CD8-positive, alpha-beta memory T cell (primary cell): ENCODE measurements at regions not wholly inside any gene's neighbourhood (a gene's known extent, or its start where the extent isn't known, plus 50 kb on each side); places are given as distances from the start of the nearest gene placed in this dataset.

Source experiments
- CTCF ChIA-PET: fragments of 350-600 bp; sonication (Branson Sonifier 250); formaldehyde crosslinking; loops from one replicate; lab custom pipeline; 2021; ENCODE audit warnings: antibody characterized with exemption; lab: Charles Lee
- POLR2A ChIA-PET: fragments of 350-600 bp; sonication (Branson Sonifier 250); formaldehyde crosslinking; loops from one replicate; lab custom pipeline; 2021; ENCODE audit warnings: antibody characterized with exemption; lab: Charles Lee
- DNase-seq, 5 donors: peaks; one replicate each; pipeline versions ENCODE4 v3.0.0 to v3.0.0-alpha.2; 2020 to 2022; ENCODE audit warnings: mixed read lengths in 1 of 5
- H3K27ac ChIP-seq: one replicate; pipeline ENCODE4 v1.7.0; 2013; ENCODE audit warnings: low read depth, mild to moderate bottlenecking, low read length, moderate library complexity
- H3K27me3 ChIP-seq: 2 replicates; pipeline ENCODE4 v1.7.0; 2013; ENCODE audit warnings: low read length, mild to moderate bottlenecking; ENCODE audit not compliant: insufficient read depth, poor library complexity, severe bottlenecking
- H3K36me3 ChIP-seq: 2 replicates; pipeline ENCODE4 v1.7.0; 2013; ENCODE audit warnings: mild to moderate bottlenecking, low read length, moderate library complexity; ENCODE audit not compliant: insufficient read depth
- H3K4me1 ChIP-seq: 2 replicates; pipeline ENCODE4 v1.7.0; 2013; ENCODE audit warnings: mild to moderate bottlenecking, low read length, moderate library complexity; ENCODE audit not compliant: insufficient read depth
- H3K4me3 ChIP-seq: 2 replicates; pipeline ENCODE4 v1.7.0; 2013; ENCODE audit warnings: mild to moderate bottlenecking, low read length
- H3K9me3 ChIP-seq: 2 replicates; pipeline ENCODE4 v1.7.0; 2013; ENCODE audit warnings: mild to moderate bottlenecking, low read length
- H3K27ac Mint-ChIP-seq, 8 donors: one replicate each; pipeline ENCODE4 v1.8.0; 2020 to 2021; ENCODE audit warnings: mixed read lengths in 8 of 8, mild to moderate bottlenecking in 6 of 8, inconsistent platforms in 3 of 8, moderate library complexity in 3 of 8
- H3K27me3 Mint-ChIP-seq, 2 donors: one replicate each; pipeline ENCODE4 v1.8.0; 2020 to 2021; ENCODE audit warnings: mixed read lengths in 2 of 2, mild to moderate bottlenecking in 1 of 2, moderate library complexity in 1 of 2
- H3K36me3 Mint-ChIP-seq, 3 donors: one replicate each; pipeline ENCODE4 v1.8.0; 2020 to 2021; ENCODE audit warnings: mixed read lengths in 3 of 3, inconsistent platforms in 1 of 3, mild to moderate bottlenecking in 1 of 3
- H3K4me1 Mint-ChIP-seq, 3 donors: one replicate each; pipeline ENCODE4 v1.8.0; 2020 to 2021; ENCODE audit warnings: mixed read lengths in 3 of 3, inconsistent platforms in 1 of 3, mild to moderate bottlenecking in 1 of 3
- H3K4me3 Mint-ChIP-seq, 7 donors: one replicate each; pipeline ENCODE4 v1.8.0; 2020 to 2021; ENCODE audit warnings: mixed read lengths in 7 of 7, mild to moderate bottlenecking in 6 of 7, moderate library complexity in 4 of 7, inconsistent platforms in 2 of 7
- H3K9me3 Mint-ChIP-seq, 5 donors: one replicate each; pipeline ENCODE4 v1.8.0; 2020 to 2022; ENCODE audit warnings: mixed read lengths in 5 of 5, mild to moderate bottlenecking in 3 of 5, moderate library complexity in 2 of 5, inconsistent platforms in 1 of 5

- Histone ChIP-seq H3K27me3 (no peaks in the 10 kb centered on the region), H3K36me3 (no peaks in the 10 kb centered on the region), H3K27ac (no peak overlapping the region), H3K9me3 (no peaks in the 10 kb centered on the region), H3K4me1 (peaks cover 16% of the 10 kb centered on the region), H3K4me3 (no peak overlapping the region)
- Mint-ChIP-seq H3K36me3 (no peaks in the 10 kb centered on the region), H3K27me3 (peaks cover 5 to 24% of the 10 kb centered on the region in 2 donors), H3K9me3 (no peaks in the 10 kb centered on the region), H3K4me1 (peaks cover 17 to 18% (median 18%) of the 10 kb centered on the region in 3 donors), H3K4me3 (no peak overlapping the region), H3K27ac (no peak overlapping the region)
- no peak for DNase-seq
- POLR2A ChIA-PET: no interaction called here
- CTCF ChIA-PET: no interaction called here
These were observed 76.8 kb upstream of the GATA2 start for GRCh38 chr3:128569756-128570155.

GRCh38 chr3:128568602-128569490, 75.8 kb upstream of the GATA2 start:
- no peak overlapping the region for H3K4me3 ChIP-seq
- H3K4me1 Mint-ChIP-seq: peaks cover 17% of the 10 kb centered on the region in 3 donors
- H3K27me3 Mint-ChIP-seq: peaks cover 0 to 16% of the 10 kb centered on the region in 2 donors
- no peak overlapping the region for H3K27ac Mint-ChIP-seq
- no peak overlapping the region for H3K4me3 Mint-ChIP-seq
- no peak overlapping the region for H3K27ac ChIP-seq
- H3K9me3 Mint-ChIP-seq: no peaks in the 10 kb centered on the region
- H3K4me1 ChIP-seq: peaks cover 16% of the 10 kb centered on the region
- no peak for DNase-seq
- CTCF ChIA-PET: interaction anchor here (1.2 kb wide), 1 partner anchor 18 kb away, joined by 3 read pairs; no protein-coding TSS in a partner anchor
- POLR2A ChIA-PET: no interaction called here
- no peaks in the 10 kb centered on the region for H3K27me3 ChIP-seq
- no peaks in the 10 kb centered on the region for H3K36me3 Mint-ChIP-seq
- no peaks in the 10 kb centered on the region for H3K36me3 ChIP-seq
- H3K9me3 ChIP-seq: no peaks in the 10 kb centered on the region

DNA sequence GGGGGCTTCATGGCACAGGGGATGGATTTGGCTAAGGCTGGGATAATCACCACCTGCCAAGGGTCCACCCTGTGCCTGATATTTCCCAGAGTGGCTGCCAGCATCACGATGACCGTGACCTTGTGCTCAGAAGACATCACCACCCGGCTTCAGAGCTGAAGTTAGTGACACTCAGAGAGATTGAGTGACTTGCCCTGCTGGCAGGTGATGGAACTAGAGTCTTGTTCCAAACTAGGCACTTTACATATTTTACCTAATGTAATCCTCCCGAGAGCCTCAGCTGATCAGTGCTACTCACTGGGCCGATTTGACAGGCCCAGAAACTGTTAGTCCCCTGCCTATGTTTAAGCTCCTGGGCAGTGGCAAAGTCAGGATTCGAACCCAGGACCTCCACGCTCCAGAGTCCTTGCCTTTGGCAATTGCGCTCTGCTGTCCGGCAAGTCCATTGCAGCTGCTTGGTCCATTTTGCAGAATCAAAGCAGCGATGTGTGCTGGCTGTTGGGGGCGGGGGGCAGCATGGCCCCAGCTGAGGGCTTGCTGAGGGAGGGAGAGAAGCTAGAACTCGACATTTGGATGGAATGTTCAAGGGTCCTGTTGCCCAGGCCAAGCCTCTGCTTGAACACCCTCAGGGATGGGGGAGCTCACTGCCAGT, 74.8 kb upstream of the GATA2 start:
- H3K36me3 ChIP-seq: no peaks in the 10 kb centered on the region
- H3K27me3 ChIP-seq: no peaks in the 10 kb centered on the region
- no peak overlapping the region for H3K27ac Mint-ChIP-seq
- POLR2A ChIA-PET: no interaction called here
- H3K4me3 Mint-ChIP-seq: no peak overlapping the region
- H3K9me3 Mint-ChIP-seq: no peaks in the 10 kb centered on the region
- no peak overlapping the region for H3K27ac ChIP-seq
- no peak overlapping the region for H3K4me3 ChIP-seq
- H3K4me1 Mint-ChIP-seq: peaks cover 6 to 9% (median 7%) of the 10 kb centered on the region in 3 donors
- peaks cover 6% of the 10 kb centered on the region for H3K4me1 ChIP-seq
- no peaks in the 10 kb centered on the region for H3K9me3 ChIP-seq
- no peaks in the 10 kb centered on the region for H3K36me3 Mint-ChIP-seq
- peaks cover 0 to 17% of the 10 kb centered on the region in 2 donors for H3K27me3 Mint-ChIP-seq
- no peak for DNase-seq
- CTCF ChIA-PET: interaction anchor here (1.2 kb wide), 1 partner anchor 17 kb away, joined by 3 read pairs; no protein-coding TSS in a partner anchor

DNA sequence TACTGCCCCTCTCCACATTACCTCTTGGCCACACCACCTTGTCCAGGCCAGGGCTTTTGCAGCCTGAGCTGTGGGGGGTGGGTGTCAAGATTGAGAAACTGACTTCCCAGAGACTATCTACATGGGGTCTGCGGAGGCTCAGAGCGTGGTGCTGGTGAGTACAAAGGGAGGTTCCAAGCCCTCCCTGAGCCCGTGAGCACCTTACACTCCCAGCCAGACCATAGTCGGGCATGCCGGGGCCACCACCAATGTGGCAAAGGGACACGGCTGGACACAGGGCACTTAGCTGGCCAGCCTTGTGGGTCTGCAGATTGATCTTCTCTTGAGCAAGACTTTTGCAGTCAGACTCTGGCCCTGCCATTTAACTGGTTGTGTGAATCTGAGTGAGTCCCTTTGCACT, 74.1 kb upstream of the GATA2 start:
- Histone ChIP-seq H3K36me3 (no peaks in the 10 kb centered on the region), H3K9me3 (no peaks in the 10 kb centered on the region), H3K4me3 (no peak overlapping the region), H3K27me3 (no peaks in the 10 kb centered on the region), H3K27ac (no peak overlapping the region), H3K4me1 (no peaks in the 10 kb centered on the region)
- DNase-seq: no peak
- Mint-ChIP-seq H3K36me3 (no peaks in the 10 kb centered on the region), H3K27me3 (peaks cover 0 to 17% of the 10 kb centered on the region in 2 donors), H3K4me3 (no peak overlapping the region), H3K9me3 (no peaks in the 10 kb centered on the region), H3K4me1 (peaks cover 0 to 3% (median 0%) of the 10 kb centered on the region in 3 donors), H3K27ac (no peak overlapping the region)
- ChIA-PET POLR2A (no interaction called here), CTCF (no interaction called here)

DNA sequence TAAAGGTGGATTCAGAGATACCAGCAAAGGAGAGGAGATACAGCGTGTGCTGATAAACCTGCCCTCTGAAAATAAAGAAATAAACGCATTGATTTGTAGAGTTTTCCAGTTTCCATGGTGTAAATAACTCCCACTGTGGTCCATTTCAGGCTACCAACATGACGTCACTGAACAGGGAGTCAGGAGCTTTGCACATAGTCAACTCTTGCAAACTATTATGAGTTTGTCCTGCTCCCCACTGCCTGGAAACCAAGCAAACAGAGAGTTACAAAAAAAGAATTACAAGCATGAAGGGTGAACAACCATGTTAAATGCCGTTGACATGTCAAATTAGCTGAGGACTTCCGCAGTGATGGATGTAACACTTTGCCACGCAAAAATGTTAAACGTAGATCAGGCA, 70.4 kb upstream of the GATA2 start:
- ChIA-PET POLR2A (no interaction called here), CTCF (no interaction called here)
- H3K4me1 ChIP-seq: no peaks in the 10 kb centered on the region
- DNase-seq: no peak
- Mint-ChIP-seq H3K9me3 (no peaks in the 10 kb centered on the region), H3K27me3 (peaks cover 13 to 35% of the 10 kb centered on the region in 2 donors), H3K36me3 (no peaks in the 10 kb centered on the region), H3K4me1 (peaks cover 1 to 7% (median 7%) of the 10 kb centered on the region in 3 donors), H3K4me3 (no peak overlapping the region), H3K27ac (no peak overlapping the region)
- H3K36me3 ChIP-seq: no peaks in the 10 kb centered on the region
- no peaks in the 10 kb centered on the region for H3K9me3 ChIP-seq
- no peak overlapping the region for H3K27ac ChIP-seq
- H3K27me3 ChIP-seq: no peaks in the 10 kb centered on the region
- no peak overlapping the region for H3K4me3 ChIP-seq

- DNase-seq: no peak
- ChIA-PET CTCF (no interaction called here), POLR2A (no interaction called here)
- Histone ChIP-seq H3K9me3 (no peaks in the 10 kb centered on the region), H3K36me3 (no peaks in the 10 kb centered on the region), H3K4me3 (no peak overlapping the region), H3K4me1 (no peaks in the 10 kb centered on the region), H3K27me3 (no peaks in the 10 kb centered on the region), H3K27ac (no peak overlapping the region)
- Mint-ChIP-seq H3K27ac (no peak overlapping the region), H3K27me3 (peaks cover 28 to 50% of the 10 kb centered on the region in 2 donors), H3K4me1 (peaks cover 1 to 7% (median 7%) of the 10 kb centered on the region in 3 donors), H3K4me3 (no peak overlapping the region), H3K9me3 (peaks cover 0 to 1% (median 0%) of the 10 kb centered on the region in 5 donors), H3K36me3 (no peaks in the 10 kb centered on the region)
These were observed 68.5 kb upstream of the GATA2 start for GRCh38 chr3:128561504-128561903.

GRCh38 chr3:128560768-128561167, 67.8 kb upstream of the GATA2 start:
- POLR2A ChIA-PET: no interaction called here
- Mint-ChIP-seq H3K4me3 (no peak overlapping the region), H3K4me1 (peaks cover 1 to 7% (median 7%) of the 10 kb centered on the region in 3 donors), H3K27me3 (peaks cover 30 to 48% of the 10 kb centered on the region in 2 donors), H3K9me3 (peaks cover 0 to 1% (median 0%) of the 10 kb centered on the region in 5 donors), H3K36me3 (no peaks in the 10 kb centered on the region), H3K27ac (no peak overlapping the region)
- Histone ChIP-seq H3K27me3 (no peaks in the 10 kb centered on the region), H3K9me3 (no peaks in the 10 kb centered on the region), H3K27ac (no peak overlapping the region), H3K4me3 (no peak overlapping the region), H3K36me3 (no peaks in the 10 kb centered on the region), H3K4me1 (no peaks in the 10 kb centered on the region)
- no peak for DNase-seq
- CTCF ChIA-PET: no interaction called here
